OCI-M1 (cell line): ENCODE measurements at regions not wholly inside any gene's neighbourhood (a gene's known extent, or its start where the extent isn't known, plus 50 kb on each side); places are given as distances from the start of the nearest gene placed in this dataset.

ENCODE experiments used
- DNase-seq: peaks from one replicate; lab custom pipeline; 2025; lab: John Stamatoyannopoulos, UW

GRCh38 chr15:39273717-39274411 is 307.0 kb upstream of the THBS1 start:
- no peak for DNase-seq

- DNase-seq: no peak
Measured at GRCh38 chr15:39275066-39275465, 305.8 kb upstream of the THBS1 start.

- DNase-seq: no peak
Measured at GRCh38 chr15:39279311-39279710, 301.6 kb upstream of the THBS1 start.

DNA sequence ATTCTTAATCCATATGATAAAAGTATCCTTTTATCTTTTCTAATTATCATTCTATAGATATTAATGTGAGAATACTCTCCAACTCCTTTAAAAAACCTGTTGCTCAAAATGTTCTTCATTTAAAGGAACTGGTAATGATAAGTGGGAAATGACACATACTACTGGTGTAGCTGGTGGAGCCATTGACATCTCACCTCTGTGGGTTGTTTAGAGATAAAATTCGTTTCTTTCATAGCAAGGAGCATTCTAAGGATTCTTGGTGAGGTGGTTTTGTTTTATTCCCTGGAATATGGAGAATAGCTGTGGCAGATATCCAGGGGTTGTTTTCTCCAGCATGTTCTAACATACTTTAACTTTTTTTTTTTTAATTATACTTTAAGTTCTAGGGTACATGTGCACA is 299.8 kb upstream of the THBS1 start:
- DNase-seq: no peak

DNA sequence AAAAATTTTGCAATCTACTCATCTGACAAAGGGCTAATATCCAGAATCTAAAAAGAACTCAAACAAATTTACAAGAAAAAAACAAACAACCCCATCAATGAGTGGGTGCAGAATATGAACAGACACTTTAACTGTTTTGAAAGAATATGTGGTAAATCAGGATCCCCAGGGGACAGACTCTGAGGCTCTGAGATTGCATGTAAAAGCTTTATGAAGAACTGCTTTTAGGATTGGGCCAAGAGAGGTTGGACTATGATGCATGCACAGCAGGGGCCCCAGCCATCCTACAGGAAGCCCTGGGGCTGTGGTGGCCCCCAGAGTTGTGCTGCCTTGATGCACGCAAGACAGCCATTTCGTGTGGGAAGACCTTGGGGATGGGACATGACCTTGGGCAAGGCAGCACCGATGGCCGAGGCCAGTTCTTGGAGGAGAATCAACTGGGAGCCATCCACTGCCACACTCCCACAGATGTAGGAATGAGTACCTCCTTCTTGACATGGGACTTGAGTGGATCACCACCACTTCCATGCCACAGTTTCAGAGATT is 298.1 kb upstream of the THBS1 start:
- no peak for DNase-seq

DNA sequence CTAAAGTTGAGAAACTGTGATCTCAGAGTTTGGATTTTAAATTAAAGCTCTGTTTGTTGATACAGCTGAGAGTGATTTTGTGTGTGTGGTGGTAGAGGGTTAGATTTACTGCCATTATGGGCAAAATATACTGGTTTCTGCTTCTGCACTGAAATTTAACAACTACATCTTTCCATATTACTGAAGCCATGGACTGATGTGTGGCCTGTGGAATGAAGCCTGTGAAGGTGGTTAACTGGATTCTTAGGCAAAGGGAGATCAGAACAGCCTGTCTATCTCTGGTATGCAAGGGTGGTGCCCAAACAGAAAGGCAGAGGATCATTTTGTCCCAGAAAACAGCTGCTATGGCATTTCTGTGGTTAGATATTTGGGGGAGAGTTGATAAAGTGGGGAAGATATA is 297.3 kb upstream of the THBS1 start:
- no peak for DNase-seq

GRCh38 chr15:39285071-39285470 is 295.8 kb upstream of the THBS1 start:
- no peak for DNase-seq

- DNase-seq: no peak
Measured at GRCh38 chr15:39285663-39286062, 295.2 kb upstream of the THBS1 start.

DNA sequence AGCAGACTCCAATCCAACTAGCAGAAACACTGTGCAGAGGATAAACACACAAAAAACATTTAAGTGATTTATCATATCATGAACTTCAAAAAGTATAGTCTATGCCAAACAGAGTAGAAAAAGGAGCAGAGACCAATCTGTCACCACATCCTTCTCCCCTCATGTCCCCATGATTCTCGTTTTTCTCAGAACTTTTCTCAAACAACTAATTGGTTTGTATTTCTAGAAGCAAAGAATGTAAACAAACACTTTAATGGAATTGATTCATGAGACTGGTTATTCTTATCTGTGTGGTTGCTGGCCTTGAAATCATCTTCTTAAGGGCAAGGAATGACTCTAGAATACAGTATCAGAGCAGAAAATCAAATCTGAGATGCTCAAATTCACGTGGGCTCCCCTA is 294.2 kb upstream of the THBS1 start:
- DNase-seq: no peak

GRCh38 chr15:39287322-39288195 is 293.3 kb upstream of the THBS1 start:
- DNase-seq: no peak

- DNase-seq: no peak
Measured at GRCh38 chr15:39290711-39291435, 290.0 kb upstream of the THBS1 start.

- DNase-seq: no peak
Measured at GRCh38 chr15:39291690-39292089, 289.2 kb upstream of the THBS1 start.

GRCh38 chr15:39296955-39297354 is 283.9 kb upstream of the THBS1 start:
- DNase-seq: no peak

- no peak for DNase-seq
Measured at GRCh38 chr15:39298271-39298962, 282.5 kb upstream of the THBS1 start.

DNA sequence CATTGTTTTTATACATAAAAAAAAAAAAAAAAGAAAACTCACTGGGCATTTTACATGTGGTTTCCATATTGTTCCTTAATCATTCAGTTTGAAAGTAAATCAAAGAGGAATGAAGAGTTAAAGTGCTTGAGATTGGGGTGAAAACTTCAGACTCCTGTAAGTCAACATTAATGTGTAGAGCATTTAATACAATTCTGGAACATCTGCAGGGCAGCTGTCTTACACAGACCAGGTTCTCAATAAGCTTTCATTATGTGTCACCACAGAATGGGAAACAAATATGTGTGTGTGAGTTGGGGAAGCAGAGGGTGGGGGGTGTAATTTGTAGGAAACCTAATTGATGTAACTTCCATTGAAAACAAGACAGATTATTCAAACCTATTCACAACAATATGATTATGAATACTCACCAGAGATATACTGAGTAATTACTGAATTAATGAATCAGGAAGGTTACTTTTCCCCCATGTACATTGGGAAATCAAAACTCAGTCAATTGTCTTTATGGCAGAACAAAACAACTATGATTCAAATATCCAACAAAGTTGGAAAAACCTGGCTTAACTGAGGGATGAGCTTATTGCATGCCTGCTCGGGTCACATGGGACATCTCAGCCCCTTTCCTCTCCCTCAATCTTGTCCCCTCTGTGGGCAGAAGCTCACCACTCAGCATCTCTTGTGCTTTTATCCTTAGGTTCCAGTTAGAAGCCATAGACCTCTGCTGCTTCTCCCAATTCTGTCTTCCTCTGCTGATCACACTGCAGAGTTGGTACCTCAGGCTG is 281.2 kb upstream of the THBS1 start:
- DNase-seq: no peak

DNA sequence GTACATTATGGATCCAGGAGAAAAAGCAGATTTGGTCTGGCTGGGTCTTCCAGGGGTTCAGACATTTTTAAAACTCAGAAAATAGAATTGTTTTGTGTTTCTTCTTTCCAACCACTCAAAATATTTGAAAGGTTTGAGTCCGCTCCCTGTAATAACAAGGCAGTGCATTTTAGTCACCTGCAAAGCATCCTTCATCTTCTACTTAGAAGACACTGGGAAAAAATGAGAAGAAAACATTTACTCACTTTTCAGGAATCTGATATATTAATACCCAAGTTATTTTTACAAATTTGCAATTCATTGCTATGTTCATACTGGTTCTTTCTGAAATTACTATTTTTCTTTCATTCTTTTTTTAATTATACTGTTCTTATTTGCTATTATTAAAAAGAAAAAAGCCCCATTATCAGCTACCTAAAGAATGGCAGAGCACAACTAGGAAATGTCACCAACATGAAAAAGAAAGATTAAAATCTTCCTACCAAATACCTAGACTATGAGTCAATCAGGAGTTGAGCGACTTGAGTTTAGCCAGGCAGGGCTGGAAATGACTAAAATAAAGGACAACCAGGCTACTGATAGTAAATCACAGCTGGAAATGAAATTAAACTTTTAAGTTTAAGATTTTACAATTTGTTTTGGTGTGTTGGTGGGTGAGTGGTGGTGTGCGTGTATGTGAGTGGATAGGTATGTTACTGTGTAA is 280.3 kb upstream of the THBS1 start:
- no peak for DNase-seq

- DNase-seq: no peak
Measured at GRCh38 chr15:39301589-39301999, 279.3 kb upstream of the THBS1 start.

- DNase-seq: no peak
Measured at GRCh38 chr15:39302936-39303335, 277.9 kb upstream of the THBS1 start.

DNA sequence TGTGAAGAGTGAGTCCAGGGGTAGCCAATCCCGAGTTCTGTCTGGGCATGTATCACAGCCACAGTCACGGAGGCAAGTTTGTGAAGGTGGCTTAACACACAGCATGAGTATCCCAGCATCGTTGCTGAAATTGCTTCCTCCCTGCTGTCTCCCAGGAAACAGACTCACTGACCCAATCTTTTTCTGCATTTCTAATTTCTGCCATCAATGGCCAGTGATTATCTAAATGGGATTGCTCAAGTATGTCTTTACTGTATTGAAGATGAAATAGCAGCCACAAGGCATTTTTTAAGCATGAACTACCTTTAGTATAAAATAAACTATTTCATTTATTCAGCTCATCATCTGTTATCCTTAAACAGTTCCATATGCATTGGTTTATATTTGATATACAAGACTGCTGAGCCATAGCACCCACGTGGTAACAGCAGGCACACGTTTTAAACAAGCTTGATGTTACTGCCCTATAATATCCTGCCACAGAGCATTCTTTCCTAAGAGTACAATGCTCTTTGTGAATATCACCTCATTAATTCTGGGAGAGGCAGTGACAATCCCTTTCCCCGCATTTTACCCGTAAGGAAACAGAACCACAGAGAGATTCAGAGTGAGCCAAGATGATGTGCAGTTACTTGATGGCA is 276.6 kb upstream of the THBS1 start:
- DNase-seq: no peak
